ENCODE measurements at regions not wholly inside any gene's neighbourhood (a gene's known extent, or its start where the extent isn't known, plus 50 kb on each side); places are given as distances from the start of the nearest gene placed in this dataset.

DNA sequence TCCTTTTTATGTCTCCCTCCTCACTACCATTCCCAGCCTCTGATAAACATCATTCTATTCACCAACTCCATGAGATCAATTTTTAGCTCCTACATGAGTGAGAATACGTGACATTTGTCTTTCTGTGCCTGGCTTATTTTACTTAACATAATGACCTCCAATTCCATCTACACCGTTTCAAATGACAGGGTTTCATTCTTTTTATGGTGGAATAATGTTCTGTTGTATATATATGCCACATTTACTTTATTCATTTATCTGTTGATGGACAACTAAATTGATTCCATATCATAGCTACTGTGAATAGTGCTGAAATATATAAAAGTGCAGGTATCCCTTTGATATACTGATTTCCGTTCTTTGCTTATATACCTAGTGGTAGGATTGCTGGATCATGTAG lies 503.9 kb downstream of the SMARCA1 start:
- intact Hi-C loops (cut with DNase I) = no loop called here
- no peaks in the 10 kb centered on the region for H3K4me1 ChIP-seq (ENCODE audit: control insufficient read depth in 2 of 3, insufficient read depth in 2 of 3, low read depth in 1 of 3, low read length in 3 of 3)

DNA sequence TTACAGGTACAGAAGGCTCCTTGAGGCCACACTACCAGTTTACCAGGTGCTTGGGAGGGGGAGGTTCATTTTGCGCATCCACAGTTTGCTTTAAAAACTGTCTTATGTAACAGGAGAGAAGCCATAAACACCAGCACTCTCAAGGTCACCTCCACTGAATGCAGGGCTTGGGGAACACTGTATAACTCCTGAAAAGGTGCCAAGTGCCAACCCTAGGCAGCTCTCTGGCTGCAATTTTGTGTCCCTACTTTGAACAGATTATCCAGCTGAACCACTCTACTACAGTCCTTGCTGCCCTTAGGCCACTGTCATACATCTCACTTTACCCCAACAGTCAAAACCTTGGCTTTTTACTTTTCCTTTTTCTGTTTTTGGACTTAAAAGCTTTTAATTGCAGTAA lies 507.9 kb downstream of the SMARCA1 start:
- no peaks in the 10 kb centered on the region for H3K4me1 ChIP-seq (ENCODE audit: control insufficient read depth in 2 of 3, insufficient read depth in 2 of 3, low read depth in 1 of 3, low read length in 3 of 3)
- no peak overlapping the region for H3K27ac ChIP-seq (ENCODE audit: low read depth in 2 of 2, low read length in 2 of 2)
- intact Hi-C loops (cut with DNase I) = no loop called here
- no peaks in the 10 kb centered on the region for H3K9me3 ChIP-seq (ENCODE audit: control insufficient read depth in 2 of 3, insufficient read depth in 1 of 3, low read length in 3 of 3)
- H3K4me3 ChIP-seq (ENCODE audit: low read length in 3 of 3) = no peak overlapping the region
- no peaks in the 10 kb centered on the region for H3K36me3 ChIP-seq (ENCODE audit: control insufficient read depth in 2 of 3, insufficient read depth in 3 of 3, low read length in 3 of 3)
- H3K27me3 ChIP-seq (ENCODE audit: control insufficient read depth, insufficient read depth, low read length) = no peaks in the 10 kb centered on the region
- DNase-seq (no peak), FAIRE-seq (no peak)
- H3K9ac ChIP-seq (ENCODE audit: low read length in 3 of 3) = no peak overlapping the region
- TF ChIP-seq, protein P1, sequence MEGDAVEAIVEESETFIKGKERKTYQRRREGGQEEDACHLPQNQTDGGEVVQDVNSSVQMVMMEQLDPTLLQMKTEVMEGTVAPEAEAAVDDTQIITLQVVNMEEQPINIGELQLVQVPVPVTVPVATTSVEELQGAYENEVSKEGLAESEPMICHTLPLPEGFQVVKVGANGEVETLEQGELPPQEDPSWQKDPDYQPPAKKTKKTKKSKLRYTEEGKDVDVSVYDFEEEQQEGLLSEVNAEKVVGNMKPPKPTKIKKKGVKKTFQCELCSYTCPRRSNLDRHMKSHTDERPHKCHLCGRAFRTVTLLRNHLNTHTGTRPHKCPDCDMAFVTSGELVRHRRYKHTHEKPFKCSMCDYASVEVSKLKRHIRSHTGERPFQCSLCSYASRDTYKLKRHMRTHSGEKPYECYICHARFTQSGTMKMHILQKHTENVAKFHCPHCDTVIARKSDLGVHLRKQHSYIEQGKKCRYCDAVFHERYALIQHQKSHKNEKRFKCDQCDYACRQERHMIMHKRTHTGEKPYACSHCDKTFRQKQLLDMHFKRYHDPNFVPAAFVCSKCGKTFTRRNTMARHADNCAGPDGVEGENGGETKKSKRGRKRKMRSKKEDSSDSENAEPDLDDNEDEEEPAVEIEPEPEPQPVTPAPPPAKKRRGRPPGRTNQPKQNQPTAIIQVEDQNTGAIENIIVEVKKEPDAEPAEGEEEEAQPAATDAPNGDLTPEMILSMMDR (IDR thresholded peaks at IDR 0.05; ENCODE audit: borderline replicate concordance, extremely low read depth, insufficient read depth) = no peak

More for the DNA sequence above, 503.9 kb downstream of the SMARCA1 start:
- Histone ChIP-seq H3K27ac (ENCODE audit: low read depth in 2 of 2, low read length in 2 of 2) (no peak overlapping the region), H3K36me3 (ENCODE audit: control insufficient read depth in 2 of 3, insufficient read depth in 3 of 3, low read length in 3 of 3) (no peaks in the 10 kb centered on the region), H3K9me3 (ENCODE audit: control insufficient read depth in 2 of 3, insufficient read depth in 1 of 3, low read length in 3 of 3) (no peaks in the 10 kb centered on the region), H3K27me3 (ENCODE audit: control insufficient read depth, insufficient read depth, low read length) (no peaks in the 10 kb centered on the region), H3K4me3 (ENCODE audit: low read length in 3 of 3) (no peak overlapping the region), H3K9ac (ENCODE audit: low read length in 3 of 3) (no peak overlapping the region)
- FAIRE-seq (no peak), DNase-seq (no peak)
- TF ChIP-seq, protein P1 (IDR thresholded peaks at IDR 0.05; ENCODE audit: borderline replicate concordance, extremely low read depth, insufficient read depth) = no peak

DNA sequence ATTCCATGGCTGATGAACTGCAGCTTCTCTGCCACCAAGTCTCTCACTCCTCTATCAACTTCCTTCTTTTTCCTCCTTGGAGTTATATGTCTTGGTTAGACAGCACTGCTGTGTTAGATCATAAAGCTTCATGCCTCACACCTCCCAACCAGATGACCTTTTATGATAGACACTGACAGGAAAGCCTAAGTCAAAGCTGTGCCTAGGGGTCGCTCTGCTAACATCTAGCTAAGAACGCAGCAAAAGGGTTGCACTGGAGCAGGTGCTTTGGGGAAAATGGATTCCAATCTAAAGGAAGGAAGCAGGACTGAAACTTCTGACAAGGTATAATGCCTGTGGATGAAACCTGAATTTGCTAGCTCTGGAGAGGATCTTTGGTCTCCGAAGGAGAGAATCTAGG lies 509.7 kb downstream of the SMARCA1 start:
- H3K9me3 ChIP-seq (ENCODE audit: control insufficient read depth in 2 of 3, insufficient read depth in 1 of 3, low read length in 3 of 3) = no peaks in the 10 kb centered on the region
- no peaks in the 10 kb centered on the region for H3K36me3 ChIP-seq (ENCODE audit: control insufficient read depth in 2 of 3, insufficient read depth in 3 of 3, low read length in 3 of 3)
- no peak overlapping the region for H3K27ac ChIP-seq (ENCODE audit: low read depth in 2 of 2, low read length in 2 of 2)
- H3K27me3 ChIP-seq (ENCODE audit: control insufficient read depth, insufficient read depth, low read length) = no peaks in the 10 kb centered on the region
- TF ChIP-seq, protein P1 (IDR thresholded peaks at IDR 0.05; ENCODE audit: borderline replicate concordance, extremely low read depth, insufficient read depth) = no peak
- H3K4me1 ChIP-seq (ENCODE audit: control insufficient read depth in 2 of 3, insufficient read depth in 2 of 3, low read depth in 1 of 3, low read length in 3 of 3) = no peaks in the 10 kb centered on the region
- FAIRE-seq (no peak), DNase-seq (no peak)
- H3K4me3 ChIP-seq (ENCODE audit: low read length in 3 of 3) = no peak overlapping the region
- no peak overlapping the region for H3K9ac ChIP-seq (ENCODE audit: low read length in 3 of 3)
- intact Hi-C loops (cut with DNase I) = no loop called here

DNA sequence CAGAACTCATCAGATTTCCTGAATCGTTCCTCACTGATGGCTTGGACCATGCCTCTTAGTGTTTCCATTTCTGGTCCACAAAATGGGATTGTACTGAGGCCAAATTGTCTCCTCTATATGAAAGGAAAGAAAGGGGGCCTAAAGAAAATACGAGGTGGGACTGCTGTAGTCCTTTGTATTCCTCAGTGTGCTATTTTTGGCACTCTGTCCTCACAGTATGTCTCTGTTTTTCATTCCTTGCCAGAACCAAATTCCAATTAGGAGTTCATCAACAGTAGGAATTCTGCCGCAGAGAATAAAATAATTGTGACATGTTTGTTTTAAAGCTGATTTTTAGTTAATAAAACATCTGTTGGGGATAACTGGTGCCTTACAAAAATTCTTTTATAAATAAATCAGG lies 515.7 kb downstream of the SMARCA1 start:
- Histone ChIP-seq H3K9me3 (ENCODE audit: control insufficient read depth in 2 of 3, insufficient read depth in 1 of 3, low read length in 3 of 3) (no peaks in the 10 kb centered on the region), H3K9ac (ENCODE audit: low read length in 3 of 3) (no peak overlapping the region), H3K27ac (ENCODE audit: low read depth in 2 of 2, low read length in 2 of 2) (no peak overlapping the region), H3K4me1 (ENCODE audit: control insufficient read depth in 2 of 3, insufficient read depth in 2 of 3, low read depth in 1 of 3, low read length in 3 of 3) (no peaks in the 10 kb centered on the region), H3K36me3 (ENCODE audit: control insufficient read depth in 2 of 3, insufficient read depth in 3 of 3, low read length in 3 of 3) (no peaks in the 10 kb centered on the region), H3K27me3 (ENCODE audit: control insufficient read depth, insufficient read depth, low read length) (no peaks in the 10 kb centered on the region), H3K4me3 (ENCODE audit: low read length in 3 of 3) (no peak overlapping the region)
- FAIRE-seq (no peak), DNase-seq (peak in 1 of 5 donors; percentile 5)
- intact Hi-C loops (cut with DNase I) = no loop called here
- TF ChIP-seq, protein P1 (IDR thresholded peaks at IDR 0.05; ENCODE audit: borderline replicate concordance, extremely low read depth, insufficient read depth) = no peak

Measured in kidney (tissue), 13 donors.